Activated CD4-positive, alpha-beta T cell treated with anti-CD3 and anti-CD28 coated beads for 24 hours (primary cell): ENCODE measurements at regions not wholly inside any gene's neighbourhood (a gene's known extent, or its start where the extent isn't known, plus 50 kb on each side); places are given as distances from the start of the nearest gene placed in this dataset.

Experiments
- DNase-seq, 2 donors: peaks; one replicate each; pipeline ENCODE4 v3.0.0-alpha.2; 2020; ENCODE audit warnings: low read depth in 2 of 2

DNA sequence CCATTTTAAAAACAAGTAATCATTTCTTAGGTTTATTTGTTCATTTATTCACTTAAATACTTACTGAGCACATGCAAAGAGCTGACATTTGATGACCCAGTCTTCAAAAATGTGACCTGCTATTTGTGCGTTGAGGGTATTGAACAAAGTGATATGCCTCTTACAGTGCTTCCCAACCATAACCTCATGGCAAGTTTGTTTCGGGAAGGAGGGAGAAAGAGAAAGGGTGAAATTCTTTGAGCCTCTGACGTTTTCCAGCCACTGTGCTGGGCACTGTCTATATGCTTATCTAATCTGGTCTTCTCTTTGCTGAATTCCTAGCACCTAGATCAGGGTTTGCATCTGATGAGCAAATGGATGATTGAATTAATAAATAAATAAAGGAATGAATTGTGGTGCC, 479.1 kb downstream of the HAPSTR1 start:
- DNase-seq: no peak

DNA sequence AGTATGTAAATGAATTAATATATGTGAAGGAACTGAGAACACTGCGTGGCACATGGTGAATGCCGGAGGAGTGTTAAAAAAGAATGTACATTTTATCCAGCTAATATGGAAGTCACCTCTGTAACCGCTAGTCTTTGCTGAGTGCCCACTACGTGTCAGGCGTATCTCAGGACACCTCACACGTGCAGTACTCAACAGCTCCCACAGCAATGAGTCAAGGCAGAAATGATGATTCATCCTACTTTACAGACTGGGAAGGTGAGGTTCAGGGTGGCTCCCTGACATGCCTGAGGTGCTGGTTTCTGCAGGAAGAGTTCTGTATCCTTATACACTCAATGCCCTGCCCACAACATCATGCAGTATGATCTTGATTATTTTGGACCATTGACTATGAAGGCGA, 487.0 kb downstream of the HAPSTR1 start:
- no peak for DNase-seq

DNA sequence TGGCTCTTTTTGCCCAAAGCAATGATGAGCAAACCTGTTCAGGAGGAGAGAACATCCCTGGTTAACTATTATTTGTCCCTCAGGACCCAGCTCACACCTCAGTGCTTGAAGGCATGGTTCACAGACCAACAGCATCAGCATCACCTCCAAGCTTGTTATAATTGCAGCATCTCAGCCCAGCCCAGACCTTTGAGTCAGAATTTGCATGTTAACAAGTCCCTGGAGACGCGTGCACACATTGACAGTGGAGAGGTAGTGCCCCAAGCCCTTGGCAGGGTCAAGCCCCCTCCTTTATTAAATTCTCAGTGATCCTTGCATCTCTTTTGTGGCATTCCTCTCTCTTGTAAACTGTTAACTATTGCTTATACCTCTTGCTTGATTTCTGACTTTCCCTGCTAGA, 488.6 kb downstream of the HAPSTR1 start:
- DNase-seq: no peak

- DNase-seq: no peak
Observed at GRCh38 chr16:9593440-9593839, 502.0 kb downstream of the HAPSTR1 start.

- no peak for DNase-seq
Observed at GRCh38 chr16:9594047-9594446, 502.6 kb downstream of the HAPSTR1 start.

GRCh38 chr16:9594946-9595345, 503.5 kb downstream of the HAPSTR1 start:
- DNase-seq: no peak

DNA sequence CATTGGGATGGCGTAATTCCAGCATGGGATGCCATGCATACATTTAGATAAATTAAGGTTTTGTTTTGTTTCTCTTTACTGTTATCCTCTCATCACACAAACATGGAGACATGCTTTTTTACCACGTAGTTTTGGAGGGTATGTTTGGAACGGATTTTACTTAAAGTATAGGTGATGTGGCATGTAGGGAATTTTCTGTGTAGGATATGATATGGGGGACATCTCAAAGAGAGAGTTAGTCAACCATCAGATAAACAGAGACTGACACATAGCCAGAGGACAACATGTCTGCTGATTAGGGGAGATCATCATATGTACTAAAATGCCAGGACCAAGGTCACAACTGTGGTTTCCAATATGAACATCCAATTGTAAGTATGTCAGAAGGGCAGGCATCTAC, 503.9 kb downstream of the HAPSTR1 start:
- DNase-seq: no peak

GRCh38 chr16:9596788-9597187, 505.3 kb downstream of the HAPSTR1 start:
- DNase-seq: no peak

DNA sequence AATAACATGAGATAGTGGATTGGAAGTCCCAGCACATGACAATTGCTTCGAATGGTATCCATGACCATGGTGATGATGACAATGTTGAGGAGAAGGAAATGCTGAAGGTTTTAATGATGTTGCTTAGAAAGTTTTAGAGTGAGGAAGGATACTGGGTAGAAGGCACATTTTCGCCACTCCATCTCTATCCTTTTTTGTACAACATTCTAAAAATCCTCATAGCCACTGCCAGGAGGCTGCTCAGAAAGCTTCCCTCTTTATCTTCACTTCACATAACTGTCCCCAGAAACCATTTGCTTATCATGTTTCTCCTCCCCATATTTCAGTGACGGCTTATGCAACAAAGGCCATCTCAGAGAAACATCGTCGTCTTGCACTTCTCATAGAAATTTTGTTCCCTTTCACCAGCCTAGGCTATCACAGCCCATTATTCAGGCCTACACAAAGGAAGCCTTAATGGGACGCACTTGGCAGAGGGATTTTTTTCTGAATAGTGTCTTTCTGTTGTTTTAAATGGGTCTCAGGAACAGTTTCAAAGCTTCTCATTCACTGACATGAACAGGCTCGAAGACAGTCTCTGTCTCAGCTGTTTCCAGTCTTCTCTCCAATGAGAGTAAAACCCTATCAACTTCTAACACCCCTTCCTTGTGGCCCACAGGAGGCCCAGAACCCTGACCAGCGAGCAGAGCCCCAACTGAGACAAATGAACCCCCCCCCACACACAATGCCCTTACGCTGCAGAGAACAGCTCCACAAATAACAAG, 506.7 kb downstream of the HAPSTR1 start:
- no peak for DNase-seq

GRCh38 chr16:9598731-9599083, 507.3 kb downstream of the HAPSTR1 start:
- DNase-seq: no peak

DNA sequence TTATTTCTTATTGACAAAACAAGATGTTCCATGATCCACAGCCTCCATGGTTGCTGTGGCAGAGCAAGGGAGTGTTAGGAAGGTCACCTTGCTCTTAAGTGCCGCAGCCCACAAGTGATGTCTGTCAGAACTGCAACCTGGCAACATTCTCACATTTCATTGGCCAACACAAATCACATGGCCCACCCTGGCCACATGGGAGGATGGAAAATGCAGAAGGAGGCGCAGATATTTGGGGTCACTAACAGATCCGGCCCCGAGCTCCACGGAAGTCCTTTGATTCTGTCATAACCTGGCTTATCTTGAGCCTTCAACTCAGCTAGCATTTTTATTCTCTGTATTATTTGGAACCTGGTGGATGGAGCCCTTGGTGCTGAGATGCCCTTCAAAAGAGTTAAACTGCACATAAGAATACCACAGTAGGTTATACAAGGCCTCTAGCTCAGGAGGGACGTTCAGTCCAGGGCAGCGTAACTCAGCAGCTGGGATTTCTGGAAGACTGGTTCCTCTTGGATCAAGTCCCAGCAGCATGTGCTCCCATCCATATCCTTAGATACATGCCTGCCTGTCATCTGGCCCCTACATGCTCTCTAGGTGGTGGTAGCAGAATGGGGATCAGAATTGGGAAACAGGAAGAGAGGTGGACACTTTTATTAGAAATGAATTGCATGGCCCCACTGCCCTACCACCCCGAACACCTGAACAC, 508.1 kb downstream of the HAPSTR1 start:
- DNase-seq: no peak

- no peak for DNase-seq
Observed at GRCh38 chr16:9602189-9602588, 510.7 kb downstream of the HAPSTR1 start.

- no peak for DNase-seq
Observed at GRCh38 chr16:9603316-9603715, 511.9 kb downstream of the HAPSTR1 start.

DNA sequence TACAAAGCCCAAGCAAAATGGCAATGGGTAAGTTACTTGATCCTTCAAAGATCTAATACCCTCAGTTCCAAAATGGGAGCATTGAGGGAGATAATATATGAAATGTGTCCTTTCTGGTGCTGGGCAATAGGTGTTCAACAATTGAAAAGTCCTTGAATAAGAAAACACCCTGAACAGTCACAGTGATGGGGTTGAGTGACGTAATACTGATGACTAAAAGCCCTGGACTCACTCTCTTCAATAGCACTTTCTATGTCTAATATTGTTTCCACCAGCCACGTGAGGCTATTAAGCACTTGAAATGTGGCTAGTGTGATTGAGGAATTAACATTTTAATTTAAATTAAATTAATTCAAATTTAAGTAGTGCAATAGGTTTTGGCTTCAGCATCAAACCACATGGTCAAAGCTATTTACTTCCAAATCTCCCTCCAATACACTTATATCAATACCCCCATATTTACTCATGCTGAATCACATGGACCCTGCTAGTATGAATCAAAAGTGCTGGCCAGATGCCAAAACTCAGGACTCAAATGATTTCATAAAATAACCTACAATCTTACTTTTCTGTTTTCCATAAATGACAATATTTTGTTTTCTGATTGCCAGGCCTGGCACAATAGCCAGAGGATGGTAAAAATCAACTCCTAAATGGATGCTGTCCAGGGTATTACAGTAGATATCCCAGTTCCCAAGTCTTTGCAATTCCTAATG, 516.2 kb downstream of the HAPSTR1 start:
- DNase-seq: no peak

DNA sequence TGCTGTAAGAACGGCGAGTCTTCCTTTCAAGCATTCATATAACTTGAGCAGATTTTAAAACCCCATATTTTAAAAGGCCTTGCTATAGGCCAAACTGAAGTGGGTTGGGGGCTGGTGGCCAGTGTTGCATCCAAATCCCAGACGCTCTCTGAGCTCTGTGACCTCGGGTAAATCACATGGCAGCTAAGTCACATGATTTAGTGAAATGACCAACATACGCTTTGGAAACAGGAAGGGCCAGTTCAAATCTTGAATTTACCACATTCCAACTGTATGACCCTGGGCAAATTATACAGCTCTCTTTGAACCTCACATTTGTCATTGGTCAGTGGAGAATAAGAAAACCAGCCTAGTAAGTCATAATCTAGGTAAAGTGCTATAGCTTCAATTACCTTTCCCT, 519.3 kb downstream of the HAPSTR1 start:
- DNase-seq: no peak

DNA sequence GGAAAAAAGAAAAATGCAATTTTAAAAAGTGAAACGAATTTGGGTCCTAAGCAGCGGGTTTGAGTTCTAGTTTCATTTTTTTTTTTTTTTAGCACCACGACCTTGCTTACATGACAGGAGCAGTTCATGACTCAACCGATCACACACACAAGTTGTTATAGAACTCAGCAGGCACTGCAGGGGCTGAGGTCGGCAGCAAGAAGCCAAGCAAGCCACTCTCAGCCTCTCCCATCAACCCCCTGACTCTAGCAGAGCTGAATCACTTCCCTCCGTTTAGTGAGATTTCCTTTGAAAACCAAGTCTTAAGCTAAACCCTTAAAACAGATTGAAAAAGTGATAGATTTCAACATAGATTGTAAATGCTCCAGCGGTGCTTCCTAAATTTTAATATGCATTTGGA, 520.8 kb downstream of the HAPSTR1 start:
- no peak for DNase-seq

- DNase-seq: no peak
Observed at GRCh38 chr16:9614389-9614788, 522.9 kb downstream of the HAPSTR1 start.

- no peak for DNase-seq
Observed at GRCh38 chr16:9622268-9622667, 530.8 kb downstream of the HAPSTR1 start.

- DNase-seq: no peak
Observed at GRCh38 chr16:9625122-9625521, 533.7 kb downstream of the HAPSTR1 start.

DNA sequence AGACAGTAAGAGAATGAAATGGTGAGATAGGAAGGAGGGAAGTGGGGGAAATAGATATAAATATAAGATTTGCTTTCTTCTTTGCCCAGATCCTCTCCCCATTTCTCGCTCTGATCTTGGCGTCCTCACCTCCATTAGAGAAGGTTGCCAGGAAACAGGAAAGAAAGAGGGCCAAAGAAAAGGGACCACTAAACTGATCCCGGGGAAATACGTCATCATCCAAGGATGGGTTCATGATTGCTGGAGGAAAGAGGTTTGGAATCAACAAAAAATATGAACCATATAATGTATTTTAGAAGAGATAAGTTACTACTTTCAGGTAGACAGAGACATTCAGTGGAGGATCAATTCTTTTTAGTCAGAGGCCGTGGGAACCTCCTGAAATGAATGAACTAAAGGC, 536.0 kb downstream of the HAPSTR1 start:
- no peak for DNase-seq

DNA sequence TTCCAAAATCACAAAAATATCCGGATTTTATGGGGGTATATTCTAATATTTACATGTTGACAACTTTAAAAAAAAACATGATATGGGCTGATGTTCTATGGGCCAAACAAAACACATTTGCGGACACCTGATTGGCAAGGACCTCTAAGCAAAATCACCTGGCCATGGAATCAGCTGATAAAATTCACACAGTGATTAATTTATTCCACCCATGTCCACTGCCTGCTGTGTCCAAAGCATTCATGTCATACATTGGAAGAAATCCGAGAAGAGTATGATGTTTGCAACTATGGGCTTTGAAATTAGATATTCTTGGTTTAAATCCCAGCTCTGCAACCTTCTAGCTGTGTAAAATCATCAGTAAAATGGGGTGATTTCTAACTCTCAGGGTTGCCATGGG, 538.7 kb downstream of the HAPSTR1 start:
- DNase-seq: no peak

DNA sequence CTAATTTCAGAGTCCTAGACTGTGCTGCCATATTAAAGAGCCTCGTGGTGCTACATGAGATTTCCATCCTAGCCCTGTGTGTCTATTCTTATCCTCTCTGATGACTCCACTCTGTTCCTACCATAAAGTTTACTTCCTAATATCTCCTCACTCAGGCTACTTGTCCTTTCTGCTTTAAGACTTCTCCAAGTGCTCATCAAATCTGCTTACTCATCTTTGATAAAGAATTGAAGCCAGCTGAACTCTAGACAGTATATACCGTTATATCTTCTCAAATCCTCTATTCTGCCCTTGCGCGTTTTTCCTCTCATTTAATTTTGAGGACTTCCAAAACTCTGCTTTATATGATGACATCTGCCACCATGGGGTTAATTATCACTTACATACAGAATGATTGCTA, 539.5 kb downstream of the HAPSTR1 start:
- DNase-seq: no peak

- DNase-seq: no peak
Observed at GRCh38 chr16:9633844-9634243, 542.4 kb downstream of the HAPSTR1 start.
